GM12878 (cell line): ENCODE measurements at regions not wholly inside any gene's neighbourhood (a gene's known extent, or its start where the extent isn't known, plus 50 kb on each side); places are given as distances from the start of the nearest gene placed in this dataset.

Experiments used
- BCLAF1 ChIP-seq: fragments of 450-650 bp; IDR thresholded peaks from 2 replicates; pipeline ENCODE4 v1.6.1; 2017; ENCODE audit warnings: antibody characterized with exemption, mild to moderate bottlenecking, moderate library complexity
- BHLHE40 ChIP-seq, 2 experiments: fragments of 450-650 bp in 1 of 2; IDR thresholded peaks; 2 replicates each; pipeline ENCODE4 v1.6.1; 2011 to 2017; ENCODE audit warnings: low read depth in 2 of 2, borderline replicate concordance in 1 of 2, improper control_type of control experiment in 1 of 2, low read length in 1 of 2, mild to moderate bottlenecking in 1 of 2
- CREM ChIP-seq: IDR thresholded peaks from 2 replicates; pipeline ENCODE4 v1.6.1; 2014; ENCODE audit warnings: antibody characterized with exemption, low read depth
- MLLT1 ChIP-seq: fragments of 450-650 bp; IDR thresholded peaks from 2 replicates; pipeline ENCODE4 v1.6.1; 2016; ENCODE audit warnings: mild to moderate bottlenecking
- RELA ChIP-seq: fragments of 450-650 bp; IDR thresholded peaks from 2 replicates; pipeline ENCODE4 v1.8.0; 2014; ENCODE audit warnings: borderline replicate concordance; ENCODE audit not compliant: partially characterized antibody
- REST ChIP-seq: IDR thresholded peaks from 2 replicates; pipeline ENCODE4 v1.6.1; 2012; ENCODE audit warnings: mild to moderate bottlenecking, low read depth, low read length
- SPI1 ChIP-seq: IDR thresholded peaks from 2 replicates; pipeline ENCODE4 v1.6.1; 2011; ENCODE audit warnings: low read depth, mild to moderate bottlenecking, low read length, moderate library complexity, borderline replicate concordance; ENCODE audit not compliant: insufficient read depth
- SUPT20H ChIP-seq: IDR thresholded peaks from 2 replicates; pipeline ENCODE4 v1.6.1; 2011; ENCODE audit warnings: low read depth, mild to moderate bottlenecking, low read length, moderate library complexity, borderline replicate concordance; ENCODE audit not compliant: control insufficient read depth
- TARDBP ChIP-seq: IDR thresholded peaks from 2 replicates; pipeline ENCODE4 v1.6.1; 2016; ENCODE audit warnings: borderline replicate concordance
- YY1 ChIP-seq: IDR thresholded peaks from 2 replicates; pipeline ENCODE4 v1.6.1; 2011; ENCODE audit warnings: low read depth, mild to moderate bottlenecking, low read length

GRCh38 chr4:123466080-123466785 is 69.6 kb downstream of the SPRY1 start (continued):
- TF ChIP-seq BCLAF1 = no peak
- no peak for TF ChIP-seq RELA
- TF ChIP-seq MLLT1 = no peak
- no peak for TF ChIP-seq REST
- TF ChIP-seq CREM = no peak
- no peak for TF ChIP-seq BHLHE40 (IDR thresholded peaks at IDR 0.05; ENCODE audit: borderline replicate concordance in 1 of 2, low read depth in 2 of 2, low read length in 1 of 2)
- no peak for TF ChIP-seq YY1
- no peak for TF ChIP-seq SPI1
- no peak for TF ChIP-seq TARDBP
- no peak for TF ChIP-seq SUPT20H
